H4 (cell line): ENCODE measurements at regions not wholly inside any gene's neighbourhood (a gene's known extent, or its start where the extent isn't known, plus 50 kb on each side); places are given as distances from the start of the nearest gene placed in this dataset.

ENCODE experiments used
- DNase-seq: peaks from one replicate; pipeline ENCODE4 v3.0.0-alpha.2; 2015; ENCODE audit warnings: low spot score

DNA sequence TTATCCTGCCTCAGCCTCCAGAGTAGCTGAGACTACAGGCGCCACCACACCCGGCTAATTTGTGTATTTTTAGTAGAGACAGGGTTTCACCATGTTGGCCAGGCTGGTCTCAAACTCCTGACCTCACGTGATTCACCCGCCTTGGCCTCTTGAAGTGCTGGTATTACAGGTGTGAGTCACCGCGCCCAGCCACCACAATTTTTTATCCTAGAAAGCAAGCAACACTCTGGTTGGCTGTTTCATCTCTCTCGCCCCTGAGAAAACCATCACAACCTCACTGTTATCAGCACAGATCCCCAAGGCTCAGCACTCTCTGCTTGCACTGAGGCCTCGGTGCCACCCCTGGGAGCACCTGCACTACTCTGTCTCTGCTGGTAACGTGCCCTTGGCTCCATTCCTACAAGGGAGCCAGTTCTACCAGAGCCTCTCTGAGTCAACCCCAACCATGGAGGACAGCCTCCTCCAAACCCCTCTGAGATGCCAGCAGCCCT, 134.8 kb upstream of the AGAP1 start:
- peak; percentile 87 for DNase-seq

- no peak for DNase-seq
Measured at GRCh38 chr2:235360446-235360845, 133.4 kb upstream of the AGAP1 start.

DNA sequence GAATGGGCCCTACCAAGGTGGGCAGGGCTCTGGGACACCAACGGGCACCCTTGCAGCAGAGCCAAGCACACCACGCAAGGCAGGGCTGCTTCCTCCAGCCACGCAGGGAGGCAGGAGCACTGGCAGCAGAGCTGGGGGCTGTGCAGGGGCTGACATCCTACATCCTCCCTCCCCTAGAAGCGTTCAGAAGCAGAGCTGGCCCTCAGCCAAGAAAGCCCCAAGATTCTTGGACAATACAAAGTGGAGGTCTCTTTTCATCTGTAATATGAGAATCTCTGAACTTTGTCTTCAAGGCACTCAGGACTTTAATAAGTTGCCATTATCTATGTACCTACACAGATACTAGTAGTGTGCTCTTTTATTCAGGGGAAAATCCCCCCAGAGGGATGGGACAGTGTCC, 128.1 kb upstream of the AGAP1 start:
- DNase-seq = no peak

- no peak for DNase-seq
Measured at GRCh38 chr2:235366390-235366789, 127.5 kb upstream of the AGAP1 start.

- no peak for DNase-seq
Measured at GRCh38 chr2:235366807-235367206, 127.0 kb upstream of the AGAP1 start.

DNA sequence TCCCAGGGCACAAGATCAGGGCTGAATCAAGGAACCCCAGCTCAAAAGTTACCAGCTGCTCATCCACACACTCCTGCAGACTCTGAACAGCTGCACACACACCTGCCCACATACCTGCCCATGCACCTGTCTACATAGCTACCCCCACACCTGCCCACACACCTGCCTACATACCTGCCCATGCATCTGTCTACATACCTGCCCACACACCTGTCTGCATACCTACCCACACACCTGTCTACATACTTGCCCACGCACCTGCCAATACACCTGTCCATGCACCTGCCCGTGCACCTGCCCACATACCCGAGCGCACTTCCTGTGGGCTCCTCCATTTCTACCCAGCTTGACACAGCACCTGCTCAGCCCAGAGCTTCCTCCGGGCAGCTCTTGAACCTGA, 122.8 kb upstream of the AGAP1 start:
- DNase-seq = no peak

DNA sequence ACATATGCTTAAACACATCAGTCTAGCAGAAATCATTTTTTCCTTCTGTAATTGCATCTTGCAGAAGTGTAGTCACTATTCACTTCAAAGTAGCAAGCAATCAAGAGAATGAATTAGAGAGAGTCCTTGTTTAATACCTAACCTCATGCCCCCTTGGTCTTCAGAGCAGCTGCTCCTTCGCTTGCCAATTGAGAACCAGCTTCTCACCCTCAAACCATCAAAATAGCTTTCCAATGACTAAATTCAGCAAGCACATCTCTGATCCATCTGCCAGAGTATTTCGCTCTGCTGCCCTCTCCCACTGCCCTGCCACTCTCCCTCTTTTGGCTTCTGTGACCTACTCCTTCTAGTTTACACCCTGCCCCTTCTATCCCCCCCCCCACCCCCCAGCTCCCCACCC, 120.7 kb upstream of the AGAP1 start:
- no peak for DNase-seq

- no peak for DNase-seq
Measured at GRCh38 chr2:235377176-235377575, 116.7 kb upstream of the AGAP1 start.

DNA sequence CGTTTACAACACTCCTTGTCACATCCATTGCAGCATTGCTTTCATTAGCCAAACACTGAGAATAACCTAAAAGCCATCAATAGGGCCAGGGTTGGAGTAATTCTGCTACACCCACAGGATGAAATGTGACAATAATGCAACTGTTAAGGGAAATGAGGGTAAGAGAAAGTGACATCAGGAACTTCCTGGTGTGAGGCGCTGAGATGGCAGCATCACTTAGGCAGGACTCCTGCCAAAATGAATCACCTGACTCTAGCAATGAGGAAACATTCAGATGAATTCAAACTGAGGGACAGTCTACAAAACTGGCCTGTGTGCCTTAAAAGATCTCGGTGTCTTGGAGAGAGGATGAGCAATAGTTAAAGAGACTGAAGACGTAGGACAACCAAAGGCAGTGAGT, 115.6 kb upstream of the AGAP1 start:
- peak; percentile 37 for DNase-seq

DNA sequence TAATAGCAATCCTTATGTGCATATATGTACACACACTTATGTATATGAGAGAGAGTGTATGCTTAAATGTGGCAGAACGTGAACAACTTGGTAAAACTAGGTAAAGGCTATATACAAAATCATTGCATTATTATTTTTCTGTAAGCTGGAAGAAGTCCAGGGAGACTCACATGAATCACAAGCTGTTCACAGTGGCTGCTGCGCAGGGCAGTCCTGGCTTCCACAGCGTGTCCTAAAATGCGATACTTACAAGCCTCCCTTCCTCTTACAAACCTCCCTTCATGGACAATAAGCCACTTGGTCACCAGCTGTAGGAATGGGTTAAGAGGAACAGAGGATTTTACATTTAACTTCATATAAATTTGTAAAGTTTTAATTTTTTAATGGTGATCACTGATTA, 114.9 kb upstream of the AGAP1 start:
- DNase-seq = no peak

DNA sequence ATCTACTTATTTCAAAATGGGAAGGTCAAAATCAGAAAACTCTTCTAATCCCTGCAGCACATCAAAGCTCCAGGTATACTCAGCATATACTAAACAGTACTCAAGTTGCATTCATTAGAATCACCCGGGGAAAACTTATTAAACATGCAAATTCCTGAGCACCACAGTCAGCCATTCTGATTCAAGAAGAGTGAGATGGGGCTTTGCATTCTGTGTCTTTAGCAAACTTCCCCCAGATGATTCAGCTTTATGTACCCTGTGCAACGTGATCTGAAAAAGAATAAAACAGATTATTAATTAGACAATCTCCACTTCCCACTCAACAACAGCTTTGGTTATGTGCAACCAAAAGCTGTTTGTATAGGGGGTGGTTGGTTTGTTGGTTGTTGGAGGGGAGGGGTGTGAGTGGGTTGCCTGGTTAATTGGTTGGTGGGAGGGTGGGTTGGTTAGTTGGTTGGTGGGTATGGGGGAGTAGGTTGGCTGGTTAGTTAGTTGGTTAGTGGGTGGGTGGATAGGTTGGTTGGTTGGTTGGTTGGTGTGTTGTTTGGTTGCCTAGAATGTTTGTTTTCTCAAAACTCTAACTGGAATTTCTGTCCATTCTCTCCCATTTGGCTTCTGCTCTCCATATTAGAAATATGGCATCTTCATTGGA, 112.5 kb upstream of the AGAP1 start:
- no peak for DNase-seq

DNA sequence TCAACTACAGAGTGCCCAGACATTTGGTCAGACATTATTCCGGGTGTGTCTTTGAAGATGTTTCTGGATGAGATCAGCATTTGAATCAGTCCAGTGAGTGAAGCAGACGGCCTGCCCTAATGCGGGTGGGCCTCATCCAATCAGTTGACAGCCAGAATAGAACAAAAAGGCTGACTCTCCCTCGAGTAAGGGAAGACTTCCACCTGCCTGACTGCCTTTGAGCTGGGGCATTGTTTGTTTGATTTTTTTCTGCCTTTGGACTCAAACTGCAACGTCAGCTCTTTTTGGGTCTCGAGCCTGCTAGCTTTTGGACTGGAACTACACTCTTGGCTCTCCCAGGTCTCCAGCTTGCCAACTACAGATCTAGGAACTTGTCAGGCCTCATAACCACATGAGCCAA, 111.7 kb upstream of the AGAP1 start:
- no peak for DNase-seq

GRCh38 chr2:235382601-235383000, 111.2 kb upstream of the AGAP1 start:
- DNase-seq = no peak

DNA sequence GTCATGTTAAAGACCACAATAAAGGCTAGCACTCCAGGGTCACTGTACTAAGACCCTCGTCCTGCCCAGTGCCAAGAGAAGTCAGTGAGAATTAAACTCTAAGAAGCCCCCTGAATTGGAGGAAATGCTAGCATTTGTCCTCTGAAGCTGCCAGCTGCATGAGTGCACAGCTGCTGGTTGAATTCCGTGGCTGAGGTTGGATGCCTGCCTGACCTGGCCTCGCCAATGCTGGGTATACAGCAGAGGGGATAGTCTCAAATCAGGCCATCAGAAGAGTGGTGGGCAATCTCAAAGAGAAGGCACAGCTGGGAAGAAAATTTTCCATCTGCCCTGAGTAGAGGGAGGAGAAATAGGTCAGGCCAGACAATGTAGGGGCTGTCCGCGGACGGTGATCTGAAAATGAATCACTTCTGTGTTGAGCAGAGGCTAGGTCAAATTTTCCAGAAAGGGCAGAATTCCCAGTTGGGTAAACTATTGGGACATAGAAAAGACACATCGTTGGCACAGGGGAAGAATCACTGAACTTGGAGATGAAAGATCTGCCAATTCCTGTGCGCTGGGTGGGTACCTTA, 110.5 kb upstream of the AGAP1 start:
- DNase-seq = no peak

DNA sequence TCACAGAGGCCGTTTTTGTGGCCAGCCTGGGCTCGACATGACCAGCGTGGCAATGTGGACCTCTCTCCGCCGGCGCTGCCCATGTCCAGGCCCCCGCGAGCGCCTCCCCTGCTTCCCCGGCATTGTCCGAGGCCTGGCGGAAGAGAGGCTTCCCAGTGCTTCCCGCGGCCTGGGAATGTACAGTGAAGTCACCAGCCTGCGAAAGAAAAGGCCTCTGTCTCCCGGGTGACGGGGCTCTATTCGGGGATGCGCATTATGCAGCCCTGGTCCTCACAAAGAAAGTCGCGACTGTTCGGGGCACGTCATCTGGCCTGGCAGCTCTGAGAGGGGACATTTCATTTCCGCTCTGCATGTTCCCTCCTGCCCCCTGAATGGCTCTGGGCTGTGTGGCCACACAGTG, 109.2 kb upstream of the AGAP1 start:
- no peak for DNase-seq

DNA sequence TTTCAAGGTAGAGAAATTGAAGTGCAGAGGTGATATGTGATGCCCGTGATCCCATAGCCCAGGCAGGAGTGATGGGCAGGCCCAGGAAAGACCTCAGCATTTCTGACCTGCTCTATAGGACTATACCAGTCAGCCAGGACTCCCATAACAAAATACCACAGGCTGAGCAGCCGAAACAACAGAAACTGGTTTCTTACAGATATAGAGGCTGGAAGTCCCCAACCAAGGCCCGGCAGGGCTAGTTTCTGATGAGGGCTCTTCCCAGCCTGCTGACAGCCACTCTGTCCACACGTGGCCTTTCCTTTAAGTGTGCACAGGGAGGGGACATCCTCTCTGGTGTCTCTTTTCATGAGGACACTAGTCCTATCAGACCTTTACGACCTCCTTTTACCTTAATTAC, 104.2 kb upstream of the AGAP1 start:
- no peak for DNase-seq

DNA sequence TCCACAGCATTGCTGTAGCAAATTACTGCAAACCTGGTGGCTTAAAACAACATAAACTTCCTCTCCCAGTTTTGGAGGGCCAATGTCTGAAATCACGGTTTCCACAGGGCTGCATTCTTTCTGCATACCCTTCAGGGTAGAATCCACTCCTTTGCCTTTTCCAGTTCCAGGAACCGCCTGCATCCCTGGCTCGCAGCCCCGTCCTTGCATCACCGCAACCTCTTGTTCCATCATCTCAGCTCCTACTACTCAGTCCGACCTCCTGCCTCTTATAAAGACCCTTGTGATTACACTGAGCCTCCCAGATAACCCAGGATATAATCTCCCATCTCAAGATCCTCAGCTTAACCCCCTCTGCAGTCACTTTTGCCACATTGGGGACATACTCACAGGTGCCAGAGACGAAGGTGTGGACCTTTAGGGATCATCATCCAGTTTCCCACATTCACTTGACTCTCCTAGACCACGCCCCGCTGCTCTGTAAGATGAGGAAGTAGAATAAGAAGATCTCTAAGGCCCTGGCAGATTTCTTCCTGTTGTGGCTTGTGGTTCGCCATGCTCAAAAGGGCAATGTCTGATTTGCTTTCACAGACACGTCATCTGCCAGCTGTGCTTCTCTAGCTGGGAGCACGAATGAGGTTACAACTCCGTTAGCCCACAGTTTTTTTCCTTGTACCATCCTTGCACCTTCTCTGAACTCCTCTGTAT, 103.6 kb upstream of the AGAP1 start:
- DNase-seq = peak; percentile 96

- no peak for DNase-seq
Measured at GRCh38 chr2:235390816-235391194, 103.0 kb upstream of the AGAP1 start.

DNA sequence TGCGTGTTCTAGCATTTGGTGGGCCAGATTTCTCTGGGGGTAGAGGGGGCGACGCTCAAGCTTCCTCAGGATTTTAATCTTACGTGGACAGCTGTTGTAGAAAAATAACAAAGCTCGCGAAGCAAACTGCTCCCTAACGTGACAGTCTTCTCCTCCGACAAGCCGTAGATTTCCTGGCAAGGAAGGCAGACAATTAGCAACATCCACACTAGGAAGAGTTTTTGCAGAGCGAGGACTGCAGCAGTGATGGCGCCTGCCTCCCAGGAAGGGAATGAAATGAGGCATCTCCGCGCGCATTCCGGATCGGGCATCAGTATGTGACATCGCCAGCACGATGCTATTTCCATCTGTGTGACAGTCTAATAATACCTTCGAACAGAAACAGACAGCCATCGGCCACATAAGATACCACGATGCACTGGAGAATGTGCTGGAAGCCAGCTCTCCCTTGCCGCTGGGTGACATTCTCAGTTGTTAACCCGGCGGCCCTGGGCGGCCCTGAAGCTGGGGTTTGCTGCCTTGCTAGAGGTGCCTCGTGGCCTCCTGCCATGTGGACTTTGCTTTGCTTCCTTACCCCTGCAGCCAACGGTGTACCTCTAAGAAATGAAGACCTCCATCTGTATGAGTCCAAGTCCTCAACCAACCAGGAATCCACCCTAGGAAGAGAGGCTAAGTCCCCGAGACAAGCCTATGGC, 101.8 kb upstream of the AGAP1 start:
- no peak for DNase-seq

DNA sequence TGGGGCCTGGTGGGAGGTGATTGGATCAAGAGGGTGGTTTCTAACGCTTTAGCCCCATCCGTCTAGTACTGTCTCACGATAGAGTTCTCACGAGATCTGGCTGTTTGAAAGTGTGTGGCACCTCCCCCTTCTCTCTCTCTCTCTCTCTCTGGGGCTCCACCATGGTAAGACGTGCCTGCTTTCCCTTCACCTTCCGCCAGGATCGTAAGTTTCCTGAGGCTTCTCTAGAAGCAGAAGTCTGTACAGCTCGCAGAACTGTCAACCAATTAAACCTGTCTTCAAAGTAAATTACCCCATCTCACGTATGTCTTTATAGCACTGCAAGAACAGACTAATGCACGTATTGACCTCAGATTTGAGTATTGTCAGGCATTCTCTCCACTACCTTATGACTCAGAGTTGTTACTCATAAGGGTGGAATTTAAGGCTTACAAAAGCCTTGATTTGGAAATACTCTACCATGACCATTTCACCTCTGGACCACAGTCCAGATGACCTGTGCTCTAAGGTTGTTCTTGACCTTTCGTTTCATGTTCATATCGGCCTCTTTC, 99.5 kb upstream of the AGAP1 start:
- peak; percentile 90 for DNase-seq

DNA sequence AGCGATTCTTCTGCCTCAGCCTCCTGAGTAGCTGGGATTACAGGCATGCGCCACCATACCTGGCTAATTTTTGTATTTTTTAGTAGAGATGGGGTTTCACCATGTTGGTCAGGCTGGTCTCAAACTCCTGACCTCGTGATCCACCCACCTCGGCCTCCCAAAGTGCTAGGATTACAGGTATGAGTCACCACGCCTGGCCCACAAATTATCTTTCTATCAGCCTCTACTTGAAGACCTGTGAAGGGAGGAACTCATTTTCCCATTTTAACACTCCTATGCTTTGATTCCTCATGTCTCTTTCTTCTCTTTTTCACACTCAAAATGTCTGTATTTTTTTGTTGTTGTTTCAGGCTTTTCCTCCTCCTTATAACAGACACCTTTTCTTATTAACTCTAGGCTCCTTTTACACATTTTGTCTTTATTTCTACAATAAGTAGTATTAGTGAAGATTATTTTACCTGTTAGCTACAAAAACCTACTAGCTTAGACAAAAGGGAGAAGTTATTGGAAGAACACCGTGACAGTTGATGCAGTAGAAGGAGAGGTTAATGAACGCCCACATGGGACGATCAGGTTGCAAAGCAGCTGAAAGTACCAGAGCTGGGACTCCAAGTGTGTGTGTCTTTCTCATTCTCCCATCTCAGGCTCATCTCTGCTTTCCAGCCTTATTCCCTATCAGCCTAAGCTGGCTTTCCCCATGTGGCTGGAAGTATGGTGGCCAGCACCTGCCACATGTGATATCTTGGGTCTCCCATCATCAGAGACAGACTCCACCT, 97.6 kb upstream of the AGAP1 start:
- DNase-seq = no peak

- no peak for DNase-seq
Measured at GRCh38 chr2:235398321-235398720, 95.5 kb upstream of the AGAP1 start.
